ENCODE measurements at regions not wholly inside any gene's neighbourhood (a gene's known extent, or its start where the extent isn't known, plus 50 kb on each side); places are given as distances from the start of the nearest gene placed in this dataset.

- no peak for TF ChIP-seq CTCF (IDR thresholded peaks at IDR 0.05 in 2 of 3, conservative IDR thresholded peaks at IDR 0.05 in 1 of 3; ENCODE audit: borderline replicate concordance in 1 of 3, insufficient read depth in 1 of 3, low read depth in 2 of 3, low read length in 2 of 3)
- TF ChIP-seq EZH2phosphoT487 (IDR thresholded peaks at IDR 0.05; ENCODE audit: borderline replicate concordance): no peak
Observed at GRCh38 chr13:80166352-80166751, 174.6 kb downstream of the SPRY2 start.
